ENCODE measurements at regions not wholly inside any gene's neighbourhood (a gene's known extent, or its start where the extent isn't known, plus 50 kb on each side); places are given as distances from the start of the nearest gene placed in this dataset.
"Not testable (repeated sequence)": the region's sequence is repeated elsewhere in the genome, so short reads cannot be mapped to it uniquely, and the experiment has no call there.

GRCh38 chr21:13893025-13893424 lies 283.4 kb downstream of the POTED start:
- TF ChIP-seq POLR2A (IDR thresholded peaks at IDR 0.05): not testable (repeated sequence)
- TF ChIP-seq, protein P1, sequence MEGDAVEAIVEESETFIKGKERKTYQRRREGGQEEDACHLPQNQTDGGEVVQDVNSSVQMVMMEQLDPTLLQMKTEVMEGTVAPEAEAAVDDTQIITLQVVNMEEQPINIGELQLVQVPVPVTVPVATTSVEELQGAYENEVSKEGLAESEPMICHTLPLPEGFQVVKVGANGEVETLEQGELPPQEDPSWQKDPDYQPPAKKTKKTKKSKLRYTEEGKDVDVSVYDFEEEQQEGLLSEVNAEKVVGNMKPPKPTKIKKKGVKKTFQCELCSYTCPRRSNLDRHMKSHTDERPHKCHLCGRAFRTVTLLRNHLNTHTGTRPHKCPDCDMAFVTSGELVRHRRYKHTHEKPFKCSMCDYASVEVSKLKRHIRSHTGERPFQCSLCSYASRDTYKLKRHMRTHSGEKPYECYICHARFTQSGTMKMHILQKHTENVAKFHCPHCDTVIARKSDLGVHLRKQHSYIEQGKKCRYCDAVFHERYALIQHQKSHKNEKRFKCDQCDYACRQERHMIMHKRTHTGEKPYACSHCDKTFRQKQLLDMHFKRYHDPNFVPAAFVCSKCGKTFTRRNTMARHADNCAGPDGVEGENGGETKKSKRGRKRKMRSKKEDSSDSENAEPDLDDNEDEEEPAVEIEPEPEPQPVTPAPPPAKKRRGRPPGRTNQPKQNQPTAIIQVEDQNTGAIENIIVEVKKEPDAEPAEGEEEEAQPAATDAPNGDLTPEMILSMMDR (IDR thresholded peaks at IDR 0.05 in 8 of 11, conservative IDR thresholded peaks at IDR 0.05 in 3 of 11): not testable (repeated sequence)
